Neural progenitor cell (in vitro differentiated cells): ENCODE measurements at regions not wholly inside any gene's neighbourhood (a gene's known extent, or its start where the extent isn't known, plus 50 kb on each side); places are given as distances from the start of the nearest gene placed in this dataset.

Experiments
- CTCF ChIP-seq: fragments of 200-600 bp; sonication (generic); IDR thresholded peaks from 2 replicates; pipeline ENCODE4 v1.5.1; 2017; ENCODE audit warnings: antibody characterized with exemption, mild to moderate bottlenecking
- EZH2phosphoT487 ChIP-seq: fragments of 200-600 bp; sonication (generic); IDR thresholded peaks from 2 replicates; pipeline ENCODE4 v1.6.1; 2017; ENCODE audit warnings: antibody characterized with exemption

GRCh38 chr4:189815404-189816192 lies 125.1 kb upstream of the FRG1 start:
- no peak for TF ChIP-seq CTCF
- no peak for TF ChIP-seq EZH2phosphoT487
